H1 (cell line): ENCODE measurements at regions not wholly inside any gene's neighbourhood (a gene's known extent, or its start where the extent isn't known, plus 50 kb on each side); places are given as distances from the start of the nearest gene placed in this dataset.
A peak's percentile ranks its signal among the peaks of the same experiment; 100 is the strongest.

Experiments
- CTCF ChIA-PET: fragments of 300-600 bp; sonication (Branson Sonifier 250); formaldehyde crosslinking; loops from one replicate; lab custom pipeline; 2021; ENCODE audit not compliant: partially characterized antibody; lab: Charles Lee
- POLR2A ChIA-PET: fragments of 300-600 bp; sonication (Branson Sonifier 250); formaldehyde crosslinking; loops from one replicate; lab custom pipeline; 2021; ENCODE audit warnings: inconsistent platforms; ENCODE audit not compliant: partially characterized antibody; lab: Charles Lee
- DNase-seq, 2 experiments: peaks; one replicate each; pipeline versions ENCODE4 v3.0.0 to v3.0.0-alpha.2; 2010 to 2022; ENCODE audit warnings: low spot score in 2 of 2, low read depth in 1 of 2, mixed read lengths in 1 of 2
- FAIRE-seq: peaks from 2 replicates; lab custom pipeline; 2011; peaks lifted over from hg19 to GRCh38; lab: Jason Lieb, UNC
- H2AFZ ChIP-seq: 2 replicates; pipeline ENCODE4 v1.8.1; 2012; ENCODE audit warnings: low read length, inconsistent platforms
- H2AK5ac ChIP-seq: 2 replicates; pipeline ENCODE4 v1.6.1; 2013; ENCODE audit warnings: low read depth, low read length
- H2BK120ac ChIP-seq: replicated peaks from 2 replicates; pipeline ENCODE3; 2013; ENCODE audit warnings: low read depth, low read length, inconsistent platforms
- H2BK12ac ChIP-seq: 2 replicates; pipeline ENCODE4 v1.6.1; 2013; ENCODE audit warnings: low read depth, low read length
- H2BK15ac ChIP-seq: 2 replicates; pipeline ENCODE4 v1.6.1; 2013; ENCODE audit warnings: low read length
- H2BK20ac ChIP-seq: 2 replicates; pipeline ENCODE4 v1.6.1; 2013; ENCODE audit warnings: low read length
- H2BK5ac ChIP-seq: 2 replicates; pipeline ENCODE4 v1.6.1; 2013; ENCODE audit warnings: low read depth, low read length
- H3K14ac ChIP-seq: 2 replicates; pipeline ENCODE4 v1.6.1; 2013; ENCODE audit warnings: inconsistent platforms; ENCODE audit not compliant: insufficient read length
- H3K18ac ChIP-seq: 2 replicates; pipeline ENCODE4 v1.6.1; 2013; ENCODE audit warnings: low read length; ENCODE audit errors: extremely low read depth
- H3K23ac ChIP-seq: 2 replicates; pipeline ENCODE4 v1.6.1; 2013; ENCODE audit warnings: inconsistent platforms; ENCODE audit not compliant: insufficient read length
- H3K23me2 ChIP-seq: 2 replicates; pipeline ENCODE4 v1.6.1; 2013; ENCODE audit warnings: low read depth, low read length
- H3K27ac ChIP-seq: 2 replicates; pipeline ENCODE4 v1.6.1; 2011; ENCODE audit warnings: low read depth, low read length, inconsistent platforms
- H3K27me3 ChIP-seq, 4 experiments: replicated peaks in 1 of 4; 1 replicate in 1 of 4; 2 replicates in 3 of 4; pipeline versions ENCODE4 v1.6.1 to v1.8.1; 2011 to 2013; ENCODE audit warnings: low read length in 3 of 4, mild to moderate bottlenecking in 3 of 4, inconsistent platforms in 2 of 4, mixed read lengths in 2 of 4, moderate library complexity in 1 of 4; ENCODE audit not compliant: control insufficient read depth in 3 of 4, insufficient read depth in 3 of 4; ENCODE audit errors: extremely low read depth in 1 of 4
- H3K36me3 ChIP-seq, 4 experiments: 2 replicates each; pipeline versions ENCODE4 v1.6.1 to v1.8.1; 2011 to 2013; ENCODE audit warnings: mild to moderate bottlenecking in 4 of 4, low read length in 3 of 4, moderate library complexity in 2 of 4, control low read depth in 1 of 4, inconsistent platforms in 1 of 4; ENCODE audit not compliant: insufficient read depth in 4 of 4, control insufficient read depth in 2 of 4
- H3K4ac ChIP-seq: replicated peaks from 2 replicates; pipeline ENCODE3; 2013; ENCODE audit warnings: low read length, low read depth, mixed read lengths, inconsistent platforms; ENCODE audit not compliant: insufficient read length
- H3K4me1 ChIP-seq, 4 experiments: replicated peaks in 1 of 4; 1 replicate in 1 of 4; 2 replicates in 3 of 4; pipeline versions ENCODE4 v1.6.1 to v1.8.1; 2011 to 2013; ENCODE audit warnings: low read length in 3 of 4, inconsistent platforms in 2 of 4, mixed read lengths in 1 of 4; ENCODE audit not compliant: insufficient read depth in 4 of 4, control insufficient read depth in 3 of 4
- H3K4me2 ChIP-seq, 2 experiments: 2 replicates each; pipeline versions ENCODE4 v1.6.1 to v1.8.1; 2011 to 2013; ENCODE audit warnings: low read depth in 2 of 2, low read length in 2 of 2, control low read depth in 1 of 2, inconsistent platforms in 1 of 2, mild to moderate bottlenecking in 1 of 2; ENCODE audit not compliant: insufficient read depth in 1 of 2
- H3K4me3 ChIP-seq, 4 experiments: fragments of 200-600, 300-600 bp in 1 of 4; sonication (generic), shearing (Covaris generic), sonication (Bioruptor Twin) in 1 of 4; 2 replicates each; pipeline versions ENCODE4 v1.5.1 to v1.8.1; 2011 to 2016; ENCODE audit warnings: low read length in 4 of 4, low read depth in 3 of 4, control low read depth in 2 of 4, inconsistent platforms in 2 of 4, mild to moderate bottlenecking in 2 of 4, mixed read lengths in 1 of 4, moderate library complexity in 1 of 4; ENCODE audit not compliant: insufficient read depth in 2 of 4; ENCODE audit errors: extremely low read depth in 1 of 4
- H3K56ac ChIP-seq: replicated peaks from 2 replicates; pipeline ENCODE3; 2013; ENCODE audit warnings: low read depth, mild to moderate bottlenecking, mixed read lengths, low read length, inconsistent platforms; ENCODE audit not compliant: insufficient read length
- H3K79me1 ChIP-seq: 2 replicates; pipeline ENCODE4 v1.6.1; 2013; ENCODE audit warnings: low read depth, low read length, control low read depth
- H3K79me2 ChIP-seq, 2 experiments: 2 replicates each; pipeline versions ENCODE4 v1.6.1 to v1.8.1; 2012 to 2013; ENCODE audit warnings: low read length in 2 of 2, mild to moderate bottlenecking in 2 of 2, inconsistent platforms in 1 of 2; ENCODE audit not compliant: insufficient read depth in 2 of 2, control insufficient read depth in 1 of 2
- H3K9ac ChIP-seq, 4 experiments: replicated peaks in 1 of 4; 1 replicate in 1 of 4; 2 replicates in 3 of 4; pipeline versions ENCODE4 v1.6.1 to v1.8.1; 2011 to 2013; ENCODE audit warnings: low read depth in 3 of 4, low read length in 3 of 4, control low read depth in 2 of 4, mild to moderate bottlenecking in 2 of 4, moderate library complexity in 2 of 4, inconsistent platforms in 1 of 4; ENCODE audit errors: extremely low read depth in 1 of 4
- H3K9me3 ChIP-seq, 2 experiments: 2 replicates each; pipeline versions ENCODE4 v1.6.1 to v1.8.1; 2012 to 2013; ENCODE audit warnings: mild to moderate bottlenecking in 2 of 2, moderate library complexity in 2 of 2, control low read depth in 1 of 2, inconsistent platforms in 1 of 2, low read depth in 1 of 2, low read length in 1 of 2, mixed read lengths in 1 of 2; ENCODE audit not compliant: insufficient read depth in 2 of 2
- H4K20me1 ChIP-seq, 2 experiments: replicated peaks in 1 of 2; 2 replicates each; pipeline versions ENCODE3 to v1.8.1; 2011 to 2013; ENCODE audit warnings: inconsistent platforms in 2 of 2, low read length in 2 of 2, mild to moderate bottlenecking in 1 of 2; ENCODE audit not compliant: insufficient read depth in 2 of 2, control insufficient read depth in 1 of 2
- H4K5ac ChIP-seq: 2 replicates; pipeline ENCODE4 v1.6.1; 2013; ENCODE audit warnings: low read length, low read depth, mixed read lengths, inconsistent platforms; ENCODE audit not compliant: insufficient read length
- H4K8ac ChIP-seq: 2 replicates; pipeline ENCODE4 v1.8.0; 2013; ENCODE audit warnings: mild to moderate bottlenecking, moderate library complexity, low read length, inconsistent platforms; ENCODE audit not compliant: insufficient read depth; ENCODE audit errors: extremely low read depth
- H4K91ac ChIP-seq: replicated peaks from 2 replicates; pipeline ENCODE3; 2013; ENCODE audit warnings: low read length, mixed read lengths, inconsistent platforms; ENCODE audit not compliant: insufficient read length
- CHD2 ChIP-seq: IDR thresholded peaks from 2 replicates; pipeline ENCODE4 v1.6.1; 2012; ENCODE audit warnings: low read length, improper control_type of control experiment
- HDAC6 ChIP-seq: IDR thresholded peaks from one replicate; pipeline ENCODE4 v1.7.1; 2012; ENCODE audit warnings: low read depth, mild to moderate bottlenecking, inconsistent platforms, low read length, moderate library complexity
- WGBS, 2 experiments: shearing (Covaris generic) in 1 of 2; methylation state at CpG; one replicate each; pipeline versions ENCODE4 v1.1.6 to v1.1.7; 2013 to 2015; ENCODE audit warnings: low lambda C conversion rate in 2 of 2, mixed read lengths in 2 of 2, inconsistent platforms in 1 of 2, low coverage in 1 of 2, missing lambda C conversion rate in 1 of 2; ENCODE audit not compliant: insufficient replicate concordance in 2 of 2, insufficient coverage in 1 of 2, insufficient read length in 1 of 2; ENCODE audit errors: extremely low coverage in 1 of 2, missing lambda C conversion rate in 1 of 2; 5-methylcytosine and 5-hydroxymethylcytosine counted together

GRCh38 chr12:97313471-97314190 lies 149.0 kb upstream of the RMST start:
- H3K14ac ChIP-seq = no peak overlapping the region
- H4K91ac ChIP-seq = no peak overlapping the region
- H3K4me1 ChIP-seq = peaks cover 1 to 12% (median 5%) of the 10 kb centered on the region in 4 experiments
- no peak overlapping the region for H4K5ac ChIP-seq
- CTCF ChIA-PET = interaction anchor here (0.5 to 1.7 kb wide), 9 partner anchors 10 to 182 kb away, joined by 3 to 7 read pairs (median 4); no protein-coding TSS in a partner anchor
- H3K9ac ChIP-seq = no peak overlapping the region
- FAIRE-seq = no peak
- no peak overlapping the region for H2AFZ ChIP-seq
- no peak overlapping the region for H4K8ac ChIP-seq
- no peak overlapping the region for H2BK5ac ChIP-seq
- POLR2A ChIA-PET = no interaction called here
- no peaks in the 10 kb centered on the region; a peak in 1 of 4 replicates for H3K9me3 ChIP-seq
- H3K4me3 ChIP-seq = peak overlapping the region in 1 of 4 experiments; percentile 7; a peak in 1 of 8 replicates
- no peak overlapping the region for H3K23ac ChIP-seq
- H3K56ac ChIP-seq = no peak overlapping the region
- no peaks in the 10 kb centered on the region for H3K79me1 ChIP-seq
- no peaks in the 10 kb centered on the region for H4K20me1 ChIP-seq
- H2BK20ac ChIP-seq = no peak overlapping the region
- no peak overlapping the region for H2BK120ac ChIP-seq
- peaks cover 0 to 9% (median 0%) of the 10 kb centered on the region in 4 experiments; a peak in 1 of 7 replicates for H3K27me3 ChIP-seq
- TF ChIP-seq CHD2 (no peak), HDAC6 (no peak)
- TF ChIP-seq, all 59 proteins: peak for 0
- Histone ChIP-seq H3K79me2 (no peaks in the 10 kb centered on the region), H2BK15ac (no peak overlapping the region), H3K23me2 (no peaks in the 10 kb centered on the region), H2BK12ac (no peak overlapping the region), H3K36me3 (no peaks in the 10 kb centered on the region), H3K27ac (no peak overlapping the region), H3K4me2 (peak overlapping the region in 1 of 2 experiments; percentile 32; a peak in 1 of 4 replicates), H3K18ac (no peak overlapping the region), H3K4ac (no peak overlapping the region), H2AK5ac (no peak overlapping the region)
- WGBS, 2 experiments = 73% methylated on average over 2 of the region's 2 CpGs; no CpG with 5 or more reads in 1 of the 2 experiments
- no peak for DNase-seq
